HEK293 (cell line): ENCODE measurements at regions not wholly inside any gene's neighbourhood (a gene's known extent, or its start where the extent isn't known, plus 50 kb on each side); places are given as distances from the start of the nearest gene placed in this dataset.

ENCODE experiments used
- CTCF ChIA-PET: fragments of 350-600 bp; formaldehyde crosslinking; extraction: SDS; loops from one replicate; lab custom pipeline; 2021; ENCODE audit warnings: antibody characterized with exemption; lab: Yijun Ruan, JAX
- POLR2A ChIA-PET: fragments of 300-600 bp; formaldehyde crosslinking; extraction: SDS; loops from one replicate; lab custom pipeline; 2020; ENCODE audit warnings: antibody characterized with exemption, inconsistent platforms; lab: Yijun Ruan, JAX
- H3K27ac ChIP-seq: fragments of 200-500 bp; sonication (Bioruptor generic); 2 replicates; pipeline ENCODE4 v1.5.1; 2014; ENCODE audit warnings: low read depth, low read length, control low read depth, inconsistent platforms; ENCODE audit errors: extremely low read depth
- H3K36me3 ChIP-seq, 2 experiments: fragments of 200-500 bp in 1 of 2; sonication (Bioruptor generic) in 1 of 2; 1 replicate in 1 of 2; 2 replicates in 1 of 2; pipeline ENCODE4 v1.5.1; 2014 to 2017; ENCODE audit warnings: inconsistent platforms in 2 of 2, low read length in 2 of 2; ENCODE audit not compliant: control insufficient read depth in 2 of 2, insufficient read depth in 1 of 2
- H3K4me1 ChIP-seq: fragments of 200-500 bp; sonication (Bioruptor generic); 2 replicates; pipeline ENCODE4 v1.5.1; 2014; ENCODE audit warnings: mild to moderate bottlenecking, low read length, inconsistent platforms; ENCODE audit not compliant: control insufficient read depth, insufficient read depth
- H3K4me3 ChIP-seq: 2 replicates; pipeline ENCODE4 v1.5.1; 2011; ENCODE audit warnings: low read depth, mild to moderate bottlenecking, control low read depth, low read length, moderate library complexity
- H3K9me3 ChIP-seq: fragments of 200-500 bp; sonication (Bioruptor generic); 2 replicates; pipeline ENCODE4 v1.5.1; 2014; ENCODE audit warnings: low read depth, low read length, inconsistent platforms; ENCODE audit not compliant: control insufficient read depth, insufficient read depth
- KLF10 ChIP-seq: fragments of 450-650 bp; IDR thresholded peaks from 2 replicates; pipeline ENCODE4 v1.5.1; 2018; ENCODE audit warnings: missing biosample characterization, mild to moderate bottlenecking, missing genetic modification characterization
- KLF17 ChIP-seq: fragments of 450-650 bp; formaldehyde crosslinking; IDR thresholded peaks from 2 replicates; pipeline ENCODE4 v1.5.1; 2016; ENCODE audit warnings: missing biosample characterization, missing genetic modification characterization
- KLF8 ChIP-seq: fragments of 450-650 bp; formaldehyde crosslinking; IDR thresholded peaks from 2 replicates; pipeline ENCODE4 v1.5.1; 2016; ENCODE audit warnings: missing biosample characterization, missing genetic modification characterization
- MYNN ChIP-seq: fragments of 450-650 bp; formaldehyde crosslinking; IDR thresholded peaks from 2 replicates; pipeline ENCODE4 v1.5.1; 2016; ENCODE audit warnings: missing biosample characterization, missing genetic modification characterization, borderline replicate concordance
- SALL2 ChIP-seq: fragments of 450-650 bp; formaldehyde crosslinking; IDR thresholded peaks from 2 replicates; pipeline ENCODE4 v1.5.0; 2017; ENCODE audit warnings: missing biosample characterization, mild to moderate bottlenecking, missing genetic modification characterization, borderline replicate concordance
- SP3 ChIP-seq: fragments of 450-650 bp; formaldehyde crosslinking; IDR thresholded peaks from 2 replicates; pipeline ENCODE4 v1.5.1; 2016; ENCODE audit warnings: missing biosample characterization, missing genetic modification characterization
- ZFHX2 ChIP-seq: fragments of 450-650 bp; formaldehyde crosslinking; conservative IDR thresholded peaks from 2 replicates; pipeline ENCODE4 v1.5.1; 2016; ENCODE audit warnings: missing biosample characterization, missing genetic modification characterization
- ZFP3 ChIP-seq: fragments of 450-650 bp; formaldehyde crosslinking; IDR thresholded peaks from 2 replicates; pipeline ENCODE4 v1.5.1; 2016; ENCODE audit warnings: low read depth, missing biosample characterization, missing genetic modification characterization
- ZNF184 ChIP-seq: fragments of 450-650 bp; IDR thresholded peaks from 2 replicates; pipeline ENCODE4 v1.5.1; 2018; ENCODE audit warnings: missing biosample characterization, mild to moderate bottlenecking, missing genetic modification characterization
- ZNF19 ChIP-seq: fragments of 450-650 bp; formaldehyde crosslinking; IDR thresholded peaks from 2 replicates; pipeline ENCODE4; 2016; ENCODE audit warnings: missing biosample characterization, missing genetic modification characterization, low read depth
- ZNF221 ChIP-seq: fragments of 450-650 bp; formaldehyde crosslinking; IDR thresholded peaks from 2 replicates; pipeline ENCODE4 v1.5.1; 2017; ENCODE audit warnings: missing biosample characterization, missing genetic modification characterization, borderline replicate concordance
- ZNF292 ChIP-seq: fragments of 450-650 bp; formaldehyde crosslinking; IDR thresholded peaks from 2 replicates; pipeline ENCODE4 v1.5.1; 2016; ENCODE audit warnings: low read depth, missing biosample characterization, missing genetic modification characterization, borderline replicate concordance
- ZNF324 ChIP-seq: fragments of 450-650 bp; formaldehyde crosslinking; IDR thresholded peaks from 2 replicates; pipeline ENCODE4 v1.5.1; 2016; ENCODE audit warnings: missing biosample characterization, missing genetic modification characterization
- ZNF354C ChIP-seq: fragments of 450-650 bp; formaldehyde crosslinking; IDR thresholded peaks from 2 replicates; pipeline ENCODE4 v1.5.1; 2016; ENCODE audit warnings: missing biosample characterization, missing genetic modification characterization, low read depth, borderline replicate concordance
- ZNF518A ChIP-seq: fragments of 450-650 bp; formaldehyde crosslinking; conservative IDR thresholded peaks from 2 replicates; pipeline ENCODE4 v1.5.1; 2016; ENCODE audit warnings: low read depth, missing biosample characterization, missing genetic modification characterization
- ZNF580 ChIP-seq: fragments of 450-650 bp; formaldehyde crosslinking; IDR thresholded peaks from 2 replicates; pipeline ENCODE4 v1.5.1; 2016; ENCODE audit warnings: missing biosample characterization, missing genetic modification characterization
- ZNF596 ChIP-seq: fragments of 450-650 bp; IDR thresholded peaks from 2 replicates; pipeline ENCODE4 v1.5.0; 2018; ENCODE audit warnings: missing biosample characterization, mild to moderate bottlenecking, missing genetic modification characterization, moderate library complexity
- ZNF623 ChIP-seq: fragments of 450-650 bp; formaldehyde crosslinking; IDR thresholded peaks from 2 replicates; pipeline ENCODE4 v1.5.1; 2016; ENCODE audit warnings: missing biosample characterization, missing genetic modification characterization
- ZSCAN23 ChIP-seq: fragments of 450-650 bp; formaldehyde crosslinking; IDR thresholded peaks from 2 replicates; pipeline ENCODE4 v1.5.1; 2016; ENCODE audit warnings: missing biosample characterization, missing genetic modification characterization

- ChIA-PET CTCF (interaction anchor here (3.0 kb wide), 1 partner anchor 18 kb away, joined by 12 read pairs; no protein-coding TSS in a partner anchor), POLR2A (no interaction called here)
- H3K9me3 ChIP-seq: no peaks in the 10 kb centered on the region
- no peaks in the 10 kb centered on the region for H3K4me1 ChIP-seq
- H3K4me3 ChIP-seq: no peak overlapping the region
- H3K36me3 ChIP-seq: no peaks in the 10 kb centered on the region
- TF ChIP-seq ZSCAN23 (tag by site-specific recombination) (no peak), ZNF184 (no peak), ZFP3 (tag by site-specific recombination) (no peak), SALL2 (tag by site-specific recombination) (no peak), KLF17 (tag by site-specific recombination) (no peak), ZNF580 (tag by site-specific recombination) (no peak), MYNN (no peak), ZNF221 (tag by site-specific recombination) (no peak)
- H3K27ac ChIP-seq: no peak overlapping the region
These were observed 419.4 kb downstream of the SHANK2 start for GRCh38 chr11:70833011-70833410.

- CTCF ChIA-PET: interaction anchor here (3.0 kb wide), 1 partner anchor 19 kb away, joined by 12 read pairs; no protein-coding TSS in a partner anchor
- POLR2A ChIA-PET: no interaction called here
- TF ChIP-seq ZNF324 (tag by site-specific recombination) (no peak), ZNF19 (tag by site-specific recombination) (no peak), ZNF292 (tag by site-specific recombination) (no peak), SP3 (tag by site-specific recombination) (no peak), KLF8 (tag by site-specific recombination) (no peak), ZFHX2 (tag by site-specific recombination) (no peak)
- H3K36me3 ChIP-seq: no peaks in the 10 kb centered on the region
- no peak overlapping the region for H3K27ac ChIP-seq
- no peak overlapping the region for H3K4me3 ChIP-seq
- no peaks in the 10 kb centered on the region for H3K4me1 ChIP-seq
- H3K9me3 ChIP-seq: no peaks in the 10 kb centered on the region
These were observed 418.8 kb downstream of the SHANK2 start for GRCh38 chr11:70833554-70833953.

GRCh38 chr11:70834277-70834940 is 418.0 kb downstream of the SHANK2 start:
- ChIA-PET POLR2A (no interaction called here), CTCF (interaction anchor here (1.7 kb wide), 1 partner anchor 20 kb away, joined by 9 read pairs; no protein-coding TSS in a partner anchor)

More at GRCh38 chr11:70834277-70834940, 418.0 kb downstream of the SHANK2 start:
- H3K27ac ChIP-seq: no peak overlapping the region
- no peaks in the 10 kb centered on the region for H3K9me3 ChIP-seq
- no peak overlapping the region for H3K4me3 ChIP-seq
- H3K36me3 ChIP-seq: no peaks in the 10 kb centered on the region
- TF ChIP-seq ZNF354C (tag by site-specific recombination) (no peak), ZNF518A (tag by site-specific recombination) (no peak), ZNF596 (no peak), KLF10 (tag by site-specific recombination) (no peak), ZNF623 (tag by site-specific recombination) (no peak)
- no peaks in the 10 kb centered on the region for H3K4me1 ChIP-seq
